Kidney capillary endothelial cell (primary cell): ENCODE measurements at regions not wholly inside any gene's neighbourhood (a gene's known extent, or its start where the extent isn't known, plus 50 kb on each side); places are given as distances from the start of the nearest gene placed in this dataset.

Experiments used
- DNase-seq: peaks from one replicate; pipeline ENCODE4 v3.0.0-alpha.2; 2018; ENCODE audit warnings: low spot score

GRCh38 chr10:61841338-61841875 is 60.1 kb upstream of the ARID5B start:
- DNase-seq, result no peak

GRCh38 chr10:61842755-61843497 is 58.6 kb upstream of the ARID5B start:
- peak; percentile 54 for DNase-seq

DNA sequence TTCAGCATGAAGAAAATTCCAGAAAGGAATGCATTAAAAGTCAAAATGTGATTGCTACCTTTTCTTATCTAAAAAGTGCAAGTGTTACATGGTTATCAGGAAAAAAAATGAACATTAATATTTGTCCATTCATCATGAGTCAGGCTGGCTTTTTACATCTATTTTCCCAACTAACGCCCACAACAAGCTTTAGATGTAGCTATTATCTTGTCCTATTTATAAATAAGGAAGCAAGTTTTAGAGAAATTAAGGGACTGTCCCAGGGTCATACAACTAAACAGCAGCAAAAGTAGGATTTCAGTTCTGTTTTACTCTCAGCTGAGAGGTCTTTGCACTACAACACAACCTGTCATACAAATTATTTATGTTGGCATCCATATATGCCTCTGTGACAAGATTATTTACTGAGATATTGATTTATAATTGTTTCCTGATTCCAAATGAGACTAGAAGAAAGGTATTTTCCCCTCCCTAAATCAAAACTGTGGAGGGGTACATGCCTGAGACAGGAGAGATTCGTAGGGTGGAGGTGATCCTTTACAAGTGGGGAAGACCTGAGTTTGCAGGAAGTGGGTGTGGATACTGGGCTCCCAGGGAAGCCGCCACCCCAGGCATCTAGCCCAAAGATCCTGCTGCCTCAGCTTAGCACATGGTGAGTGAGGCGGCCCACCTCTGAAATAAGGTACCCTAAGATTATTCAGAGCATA is 57.2 kb upstream of the ARID5B start:
- DNase-seq, result no peak

GRCh38 chr10:61845196-61845949 is 56.1 kb upstream of the ARID5B start:
- no peak for DNase-seq

DNA sequence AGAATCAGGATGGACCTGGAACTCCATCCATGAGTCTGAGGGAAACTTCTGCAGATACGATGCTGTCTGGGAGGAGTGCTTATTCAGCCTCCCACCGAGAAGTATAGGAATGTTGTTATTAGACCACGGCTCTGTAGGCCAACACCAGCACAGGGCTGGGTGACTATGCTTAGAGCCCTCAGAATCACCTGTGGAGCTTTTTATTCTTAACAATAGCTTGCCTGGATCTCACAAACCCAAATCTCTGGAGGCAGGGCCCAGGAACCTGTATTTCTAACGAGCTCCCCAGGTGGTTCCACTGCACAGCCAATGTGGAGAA is 55.6 kb upstream of the ARID5B start:
- no peak for DNase-seq

- DNase-seq, result no peak
These were observed 55.0 kb upstream of the ARID5B start for GRCh38 chr10:61846370-61847031.

- no peak for DNase-seq
These were observed 54.4 kb upstream of the ARID5B start for GRCh38 chr10:61847087-61847486.

- no peak for DNase-seq
These were observed 53.9 kb upstream of the ARID5B start for GRCh38 chr10:61847640-61848039.

- no peak for DNase-seq
These were observed 51.1 kb upstream of the ARID5B start for GRCh38 chr10:61850376-61850775.
